Loucy (cell line): ENCODE measurements at regions not wholly inside any gene's neighbourhood (a gene's known extent, or its start where the extent isn't known, plus 50 kb on each side); places are given as distances from the start of the nearest gene placed in this dataset.

Source experiments
- EZH2phosphoT487 ChIP-seq: fragments of 200-600 bp; IDR thresholded peaks from 2 replicates; pipeline ENCODE4 v1.6.1; 2018; ENCODE audit warnings: antibody characterized with exemption, mild to moderate bottlenecking, moderate library complexity, borderline replicate concordance
- TF ChIP-seq, protein P1 (sequence below): fragments of 200-600 bp; sonication (generic); conservative IDR thresholded peaks from 2 replicates; pipeline ENCODE4 v1.5.1; 2014; ENCODE audit warnings: mild to moderate bottlenecking, antibody characterized with exemption, low read length

DNA sequence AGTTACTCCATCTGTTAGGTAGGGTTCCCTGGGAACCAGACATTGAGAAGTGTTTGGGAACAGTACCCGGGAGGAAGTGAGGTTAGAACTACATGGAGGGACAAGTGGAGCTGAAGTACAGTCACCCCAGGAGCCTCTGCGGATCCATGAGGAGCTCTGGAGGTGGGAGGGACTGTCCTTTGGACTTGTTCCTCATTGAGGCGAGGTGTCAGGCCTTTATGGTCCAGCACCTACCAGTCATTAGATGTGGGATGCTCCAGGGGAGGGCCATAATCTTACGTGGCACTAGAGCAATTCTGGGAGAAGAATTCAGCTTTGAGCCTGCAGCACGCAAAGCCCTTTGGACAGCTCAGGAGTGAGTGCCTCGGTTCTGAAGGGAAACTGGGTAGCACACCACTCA lies 142.8 kb downstream of the DACT1 start:
- TF ChIP-seq, protein P1, sequence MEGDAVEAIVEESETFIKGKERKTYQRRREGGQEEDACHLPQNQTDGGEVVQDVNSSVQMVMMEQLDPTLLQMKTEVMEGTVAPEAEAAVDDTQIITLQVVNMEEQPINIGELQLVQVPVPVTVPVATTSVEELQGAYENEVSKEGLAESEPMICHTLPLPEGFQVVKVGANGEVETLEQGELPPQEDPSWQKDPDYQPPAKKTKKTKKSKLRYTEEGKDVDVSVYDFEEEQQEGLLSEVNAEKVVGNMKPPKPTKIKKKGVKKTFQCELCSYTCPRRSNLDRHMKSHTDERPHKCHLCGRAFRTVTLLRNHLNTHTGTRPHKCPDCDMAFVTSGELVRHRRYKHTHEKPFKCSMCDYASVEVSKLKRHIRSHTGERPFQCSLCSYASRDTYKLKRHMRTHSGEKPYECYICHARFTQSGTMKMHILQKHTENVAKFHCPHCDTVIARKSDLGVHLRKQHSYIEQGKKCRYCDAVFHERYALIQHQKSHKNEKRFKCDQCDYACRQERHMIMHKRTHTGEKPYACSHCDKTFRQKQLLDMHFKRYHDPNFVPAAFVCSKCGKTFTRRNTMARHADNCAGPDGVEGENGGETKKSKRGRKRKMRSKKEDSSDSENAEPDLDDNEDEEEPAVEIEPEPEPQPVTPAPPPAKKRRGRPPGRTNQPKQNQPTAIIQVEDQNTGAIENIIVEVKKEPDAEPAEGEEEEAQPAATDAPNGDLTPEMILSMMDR, result no peak
- TF ChIP-seq EZH2phosphoT487, result no peak
